Amniotic epithelial cell (primary cell): ENCODE measurements at regions not wholly inside any gene's neighbourhood (a gene's known extent, or its start where the extent isn't known, plus 50 kb on each side); places are given as distances from the start of the nearest gene placed in this dataset.

ENCODE experiments used
- DNase-seq: peaks from one replicate; pipeline ENCODE4 v3.0.0-alpha.2; 2010; ENCODE audit warnings: low read depth

- DNase-seq, result no peak
Measured at GRCh38 chr10:128375171-128375570, 248.9 kb upstream of the MKI67 start.

- DNase-seq, result no peak
Measured at GRCh38 chr10:128377364-128377987, 251.3 kb upstream of the MKI67 start.

GRCh38 chr10:128377988-128378387 lies 251.8 kb upstream of the MKI67 start:
- DNase-seq, result no peak

GRCh38 chr10:128380946-128381345 lies 254.7 kb upstream of the MKI67 start:
- no peak for DNase-seq

- DNase-seq, result no peak
Measured at GRCh38 chr10:128382225-128382624, 256.0 kb upstream of the MKI67 start.

GRCh38 chr10:128384831-128385230 lies 258.6 kb upstream of the MKI67 start:
- DNase-seq, result no peak

GRCh38 chr10:128386231-128386630 lies 260.0 kb upstream of the MKI67 start:
- no peak for DNase-seq

GRCh38 chr10:128386816-128387604 lies 260.8 kb upstream of the MKI67 start:
- DNase-seq, result no peak

- no peak for DNase-seq
Measured at GRCh38 chr10:128390596-128390995, 264.4 kb upstream of the MKI67 start.

GRCh38 chr10:128393546-128393945 lies 267.3 kb upstream of the MKI67 start:
- DNase-seq, result no peak

GRCh38 chr10:128398118-128398517 lies 271.9 kb upstream of the MKI67 start:
- DNase-seq, result no peak

GRCh38 chr10:128398999-128399398 lies 272.8 kb upstream of the MKI67 start:
- DNase-seq, result no peak

- DNase-seq, result no peak
Measured at GRCh38 chr10:128400564-128400963, 274.3 kb upstream of the MKI67 start.

- DNase-seq, result no peak
Measured at GRCh38 chr10:128405450-128405849, 279.2 kb upstream of the MKI67 start.

- no peak for DNase-seq
Measured at GRCh38 chr10:128411643-128412042, 285.4 kb upstream of the MKI67 start.

GRCh38 chr10:128414568-128414967 lies 288.3 kb upstream of the MKI67 start:
- no peak for DNase-seq

GRCh38 chr10:128416231-128416630 lies 290.0 kb upstream of the MKI67 start:
- no peak for DNase-seq

GRCh38 chr10:128417826-128418225 lies 291.6 kb upstream of the MKI67 start:
- no peak for DNase-seq

GRCh38 chr10:128418819-128419218 lies 292.6 kb upstream of the MKI67 start:
- no peak for DNase-seq

GRCh38 chr10:128419466-128420019 lies 293.3 kb upstream of the MKI67 start:
- DNase-seq, result no peak

GRCh38 chr10:128420623-128421022 lies 294.4 kb upstream of the MKI67 start:
- DNase-seq, result no peak

GRCh38 chr10:128421371-128422160 lies 295.3 kb upstream of the MKI67 start:
- no peak for DNase-seq

GRCh38 chr10:128422190-128422589 lies 296.0 kb upstream of the MKI67 start:
- no peak for DNase-seq
